ENCODE measurements at regions not wholly inside any gene's neighbourhood (a gene's known extent, or its start where the extent isn't known, plus 50 kb on each side); places are given as distances from the start of the nearest gene placed in this dataset.

DNA sequence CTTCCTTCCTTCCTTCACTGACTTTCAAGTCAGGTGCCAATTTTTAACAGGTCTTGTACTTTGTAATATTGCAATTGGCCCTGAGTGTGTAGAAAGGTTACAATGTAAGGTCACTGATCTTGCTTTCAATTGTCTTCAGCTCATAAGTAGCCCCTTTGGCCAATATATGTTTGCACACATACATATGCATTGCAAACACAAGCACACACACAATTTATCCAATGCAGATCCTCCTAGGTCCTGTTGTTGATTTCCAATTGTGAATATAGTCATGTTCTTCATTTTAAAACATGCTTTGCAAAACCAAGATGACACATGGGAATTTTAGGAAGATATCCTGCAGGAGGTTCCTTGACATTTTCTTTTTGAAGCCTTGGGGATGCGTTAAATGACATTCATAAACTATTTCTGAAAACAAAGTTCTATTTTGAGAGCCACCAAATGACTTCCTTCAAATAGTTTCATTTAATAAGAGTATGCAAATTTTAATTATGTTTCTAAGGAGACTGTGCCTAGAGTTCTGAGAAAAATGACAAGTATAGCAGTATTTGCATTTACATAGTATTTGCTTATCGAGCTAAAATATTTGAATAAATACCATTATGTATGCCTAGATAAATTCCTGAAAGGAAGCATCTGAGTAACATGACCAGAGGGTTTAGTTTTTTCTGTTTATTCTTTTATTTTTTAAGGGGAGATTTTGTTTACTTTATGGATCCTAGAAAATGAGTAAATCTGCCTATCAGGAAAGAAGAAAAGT, 117.1 kb upstream of the TMEFF2 start:
- TF ChIP-seq CTCF (IDR thresholded peaks at IDR 0.05) (no peak), ZFP36 (IDR thresholded peaks at IDR 0.05; ENCODE audit: borderline replicate concordance, partially characterized antibody) (no peak), RFX5 (IDR thresholded peaks at IDR 0.05) (no peak), POLR2A (IDR thresholded peaks at IDR 0.05; ENCODE audit: low read length) (no peak), SMC3 (IDR thresholded peaks at IDR 0.05) (no peak), NR3C1 (IDR thresholded peaks at IDR 0.05) (no peak), USF2 (IDR thresholded peaks at IDR 0.05) (no peak), RAD21 (conservative IDR thresholded peaks at IDR 0.05 in 1 of 2, IDR thresholded peaks at IDR 0.05 in 1 of 2) (no peak), HMGXB4 (CRISPR knock-in tag; IDR thresholded peaks at IDR 0.05; ENCODE audit: borderline replicate concordance) (no peak), MAFK (IDR thresholded peaks at IDR 0.05; ENCODE audit: partially characterized antibody) (no peak), EP300 (IDR thresholded peaks at IDR 0.05) (no peak), FOSL2 (IDR thresholded peaks at IDR 0.05) (no peak), FOSL2 (CRISPR knock-in tag; IDR thresholded peaks at IDR 0.05) (no peak), EHMT2 (IDR thresholded peaks at IDR 0.05; ENCODE audit: low read depth) (no peak), MAZ (IDR thresholded peaks at IDR 0.05; ENCODE audit: borderline replicate concordance, low read depth, low read length) (no peak)
